ENCODE measurements at regions not wholly inside any gene's neighbourhood (a gene's known extent, or its start where the extent isn't known, plus 50 kb on each side); places are given as distances from the start of the nearest gene placed in this dataset.
A peak's percentile ranks its signal among the peaks of the same experiment; 100 is the strongest.

DNA sequence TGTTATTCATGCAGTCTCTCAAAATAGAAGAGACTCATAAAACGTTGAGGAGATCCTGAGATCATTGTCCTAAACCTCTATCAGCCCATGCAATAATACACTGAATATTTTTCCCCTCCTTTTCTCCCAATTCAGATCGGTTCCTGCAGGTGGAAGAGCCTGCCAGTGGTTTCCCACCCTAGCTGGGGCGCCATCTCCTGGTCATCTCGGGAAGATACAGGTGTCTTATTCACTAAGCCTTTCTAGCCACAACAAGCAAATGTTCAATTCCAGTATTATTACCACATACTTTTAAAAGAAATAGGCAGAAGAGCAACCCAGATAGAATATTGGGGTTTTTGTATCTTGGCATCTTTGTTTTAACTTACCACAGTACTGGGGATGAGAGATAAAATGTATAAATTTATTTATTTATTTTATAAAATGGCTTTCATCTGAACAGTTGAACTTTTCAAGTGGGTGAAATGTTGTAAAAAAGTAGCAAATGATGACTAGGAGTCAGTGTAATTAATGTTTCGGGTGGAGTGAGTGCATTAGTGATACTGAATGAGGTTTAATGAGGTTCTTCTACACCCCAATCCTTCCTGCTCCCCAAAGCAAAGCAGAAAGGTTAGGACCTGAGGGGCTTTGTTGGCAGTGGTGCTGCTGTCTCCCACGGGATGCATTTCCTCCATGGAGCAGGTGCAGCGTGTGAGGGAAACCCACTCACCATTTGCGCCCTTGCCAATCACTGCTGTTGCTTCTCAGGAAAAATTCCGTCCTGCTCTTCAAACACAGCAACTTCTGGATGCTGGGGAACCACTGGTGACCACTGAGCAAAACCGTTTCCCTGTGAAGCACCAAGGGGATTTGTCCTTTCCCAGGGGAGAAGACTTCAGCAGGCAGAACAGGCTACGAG is 147.1 kb upstream of the FHL2 start:
- no peak overlapping the region for H3K4me3 ChIP-seq (ENCODE audit: low read depth, low read length)
- no peak overlapping the region for H3K27ac ChIP-seq (ENCODE audit: low read depth, low read length)
- H3K27me3 ChIP-seq (ENCODE audit: control insufficient read depth, insufficient read depth, low read length): peaks cover 6% of the 10 kb centered on the region
- ChIA-PET CTCF (interaction anchor here (0.6 to 1.6 kb wide), 9 partner anchors 11 to 311 kb away, joined by 3 to 25 read pairs (median 3); no protein-coding TSS in a partner anchor), POLR2A (no interaction called here)
- H3K9me3 ChIP-seq (ENCODE audit: control insufficient read depth, insufficient read depth, low read length): no peaks in the 10 kb centered on the region
- peak; percentile 29 for DNase-seq (ENCODE audit: low read depth, low spot score)
- TF ChIP-seq, protein P1, sequence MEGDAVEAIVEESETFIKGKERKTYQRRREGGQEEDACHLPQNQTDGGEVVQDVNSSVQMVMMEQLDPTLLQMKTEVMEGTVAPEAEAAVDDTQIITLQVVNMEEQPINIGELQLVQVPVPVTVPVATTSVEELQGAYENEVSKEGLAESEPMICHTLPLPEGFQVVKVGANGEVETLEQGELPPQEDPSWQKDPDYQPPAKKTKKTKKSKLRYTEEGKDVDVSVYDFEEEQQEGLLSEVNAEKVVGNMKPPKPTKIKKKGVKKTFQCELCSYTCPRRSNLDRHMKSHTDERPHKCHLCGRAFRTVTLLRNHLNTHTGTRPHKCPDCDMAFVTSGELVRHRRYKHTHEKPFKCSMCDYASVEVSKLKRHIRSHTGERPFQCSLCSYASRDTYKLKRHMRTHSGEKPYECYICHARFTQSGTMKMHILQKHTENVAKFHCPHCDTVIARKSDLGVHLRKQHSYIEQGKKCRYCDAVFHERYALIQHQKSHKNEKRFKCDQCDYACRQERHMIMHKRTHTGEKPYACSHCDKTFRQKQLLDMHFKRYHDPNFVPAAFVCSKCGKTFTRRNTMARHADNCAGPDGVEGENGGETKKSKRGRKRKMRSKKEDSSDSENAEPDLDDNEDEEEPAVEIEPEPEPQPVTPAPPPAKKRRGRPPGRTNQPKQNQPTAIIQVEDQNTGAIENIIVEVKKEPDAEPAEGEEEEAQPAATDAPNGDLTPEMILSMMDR (IDR thresholded peaks at IDR 0.05; ENCODE audit: low read depth, low read length): peak; percentile 94

DNA sequence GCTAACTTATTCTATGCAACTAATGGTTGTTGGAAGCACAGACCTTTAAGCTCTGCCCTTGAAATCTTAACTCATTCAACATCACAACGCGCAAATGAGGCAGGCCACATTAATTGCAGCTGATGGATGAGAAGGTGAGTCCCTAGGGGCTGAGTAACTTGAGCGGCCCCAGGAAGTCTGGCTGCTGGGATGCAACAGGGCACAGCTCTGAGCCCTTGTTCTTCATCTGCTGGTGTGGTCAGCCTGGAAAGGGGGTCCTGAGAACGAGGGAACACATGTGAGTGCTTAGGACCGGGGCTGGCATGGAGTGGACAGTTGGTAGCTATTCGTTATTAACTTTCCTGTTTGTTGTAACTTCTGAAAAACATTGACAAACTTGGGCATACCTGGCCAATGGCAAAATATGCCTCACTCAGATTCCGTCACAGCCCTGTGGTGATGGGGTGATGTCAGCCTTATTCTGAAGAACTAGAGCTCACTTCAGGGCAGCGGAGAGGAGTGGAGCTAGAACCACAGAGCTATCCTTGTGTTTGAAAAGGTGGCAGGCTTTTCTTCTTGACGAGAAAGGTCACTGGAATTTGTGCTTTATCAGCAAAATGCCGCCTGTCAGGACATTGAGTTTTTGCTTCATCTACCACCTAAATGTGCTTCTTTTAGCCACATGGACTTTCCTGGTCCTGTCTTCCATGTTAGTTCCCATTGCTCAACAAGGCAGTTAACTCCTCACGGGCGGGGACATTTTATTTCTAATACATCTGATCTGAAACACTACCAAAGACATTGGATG is 145.9 kb upstream of the FHL2 start:
- DNase-seq (ENCODE audit: low read depth, low spot score): no peak
- ChIA-PET POLR2A (no interaction called here), CTCF (interaction anchor here (0.7 to 2.8 kb wide), 12 partner anchors 9 to 204 kb away, joined by 3 to 25 read pairs (median 4); no protein-coding TSS in a partner anchor)
- H3K27ac ChIP-seq (ENCODE audit: low read depth, low read length): no peak overlapping the region
- H3K27me3 ChIP-seq (ENCODE audit: control insufficient read depth, insufficient read depth, low read length): peaks cover 6% of the 10 kb centered on the region
- no peak overlapping the region for H3K4me3 ChIP-seq (ENCODE audit: low read depth, low read length)
- H3K9me3 ChIP-seq (ENCODE audit: control insufficient read depth, insufficient read depth, low read length): no peaks in the 10 kb centered on the region
- TF ChIP-seq, protein P1 (IDR thresholded peaks at IDR 0.05; ENCODE audit: low read depth, low read length): no peak

DNA sequence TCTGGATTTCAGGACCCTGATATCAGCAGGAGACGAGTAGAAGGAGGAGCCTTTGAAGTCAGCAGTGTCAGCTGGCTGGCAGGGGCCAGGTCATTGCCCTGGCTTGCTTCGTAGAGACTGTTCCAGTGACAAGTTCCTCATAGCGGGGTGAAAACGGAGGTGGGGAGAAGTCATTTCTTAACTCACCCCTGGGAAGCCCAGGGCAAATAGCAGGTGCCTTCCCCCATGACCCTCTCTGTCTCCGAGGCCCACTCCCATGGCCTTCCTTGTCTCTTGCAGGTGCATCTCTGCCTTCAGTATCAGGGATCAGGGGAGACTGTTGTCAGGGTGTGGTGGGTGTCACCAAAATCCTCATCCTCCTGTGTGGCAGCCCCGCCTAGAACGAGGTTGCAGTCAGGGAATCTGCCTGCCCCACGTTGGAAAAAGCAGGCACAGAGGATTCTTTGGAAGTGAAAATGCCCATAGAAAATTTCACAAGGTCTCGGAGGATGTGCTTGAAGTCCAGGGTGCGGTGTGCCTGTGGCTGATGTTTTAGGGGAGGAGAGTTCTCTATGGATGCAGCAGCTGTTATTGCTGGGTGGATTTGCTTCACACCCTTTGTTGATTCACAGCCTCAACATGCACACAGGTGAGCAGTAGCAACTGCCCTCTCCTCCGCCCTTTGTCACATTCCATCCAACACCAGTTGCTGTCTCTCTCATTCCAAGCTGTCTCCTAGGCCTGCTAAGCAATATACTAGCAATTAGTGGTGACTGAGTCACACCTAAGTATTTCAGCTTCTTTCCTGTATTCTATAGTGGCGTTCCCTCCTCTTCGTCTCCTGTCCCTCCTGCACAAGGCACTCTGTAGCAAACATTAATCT is 142.6 kb upstream of the FHL2 start:
- CTCF ChIA-PET: interaction anchor here (1.0 kb wide), 1 partner anchor 145 kb away, joined by 9 read pairs; no protein-coding TSS in a partner anchor
- no peak overlapping the region for H3K4me3 ChIP-seq (ENCODE audit: low read depth, low read length)
- TF ChIP-seq, protein P1 (IDR thresholded peaks at IDR 0.05; ENCODE audit: low read depth, low read length): no peak
- peaks cover 20% of the 10 kb centered on the region for H3K27me3 ChIP-seq (ENCODE audit: control insufficient read depth, insufficient read depth, low read length)
- POLR2A ChIA-PET: no interaction called here
- no peak for DNase-seq (ENCODE audit: low read depth, low spot score)
- no peaks in the 10 kb centered on the region for H3K9me3 ChIP-seq (ENCODE audit: control insufficient read depth, insufficient read depth, low read length)
- no peak overlapping the region for H3K27ac ChIP-seq (ENCODE audit: low read depth, low read length)

DNA sequence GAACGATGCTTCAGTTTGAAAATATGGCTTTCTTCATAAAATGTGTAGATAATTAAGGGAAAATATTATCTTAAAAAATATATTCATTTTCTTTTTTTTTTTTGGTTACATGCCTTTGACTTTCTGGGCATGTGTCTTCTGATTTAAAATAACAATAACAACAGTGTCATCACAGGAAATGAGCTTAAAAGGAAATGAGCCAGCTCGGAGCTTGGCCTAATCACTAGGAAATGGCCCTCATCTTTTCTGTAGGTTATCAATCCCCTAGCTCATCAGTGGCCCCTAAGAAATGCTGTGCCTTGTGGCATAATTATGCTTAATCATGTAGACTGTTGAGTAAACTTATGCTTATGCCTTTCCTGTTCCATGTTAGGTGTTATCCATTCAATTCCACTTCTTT is 141.8 kb upstream of the FHL2 start:
- CTCF ChIA-PET: interaction anchor here (1.0 kb wide), 1 partner anchor 144 kb away, joined by 9 read pairs; no protein-coding TSS in a partner anchor
- DNase-seq (ENCODE audit: low read depth, low spot score): no peak
- TF ChIP-seq, protein P1 (IDR thresholded peaks at IDR 0.05; ENCODE audit: low read depth, low read length): no peak
- Histone ChIP-seq H3K9me3 (ENCODE audit: control insufficient read depth, insufficient read depth, low read length) (no peaks in the 10 kb centered on the region), H3K27me3 (ENCODE audit: control insufficient read depth, insufficient read depth, low read length) (peaks cover 26% of the 10 kb centered on the region), H3K4me3 (ENCODE audit: low read depth, low read length) (no peak overlapping the region), H3K27ac (ENCODE audit: low read depth, low read length) (no peak overlapping the region)
- POLR2A ChIA-PET: no interaction called here
